Endodermal cell (in vitro differentiated cells): ENCODE measurements at regions not wholly inside any gene's neighbourhood (a gene's known extent, or its start where the extent isn't known, plus 50 kb on each side); places are given as distances from the start of the nearest gene placed in this dataset.

Experiments used
- DNase-seq: peaks from one replicate; pipeline ENCODE4 v3.0.0-alpha.2; 2017
- H3K27ac ChIP-seq: 2 replicates; pipeline ENCODE4 v1.5.1; 2013; ENCODE audit warnings: mild to moderate bottlenecking, low read depth, low read length, moderate library complexity
- H3K27me3 ChIP-seq: 2 replicates; pipeline ENCODE4 v1.6.1; 2013; ENCODE audit warnings: mild to moderate bottlenecking, low read length, moderate library complexity; ENCODE audit not compliant: insufficient read depth, control insufficient read depth, poor library complexity, severe bottlenecking
- H3K36me3 ChIP-seq: 2 replicates; pipeline ENCODE4 v1.7.0; 2013; ENCODE audit warnings: mild to moderate bottlenecking, low read length, moderate library complexity; ENCODE audit not compliant: control insufficient read depth, insufficient read depth
- H3K4me1 ChIP-seq: one replicate; pipeline ENCODE4 v1.7.0; 2013; ENCODE audit warnings: low read length; ENCODE audit not compliant: control insufficient read depth, insufficient read depth
- H3K4me3 ChIP-seq: 2 replicates; pipeline ENCODE4 v1.5.1; 2013; ENCODE audit warnings: mild to moderate bottlenecking, low read length, moderate library complexity
- H3K9ac ChIP-seq: 2 replicates; pipeline ENCODE4 v1.6.1; 2013; ENCODE audit warnings: mild to moderate bottlenecking, low read length, moderate library complexity; ENCODE audit not compliant: poor library complexity, severe bottlenecking; ENCODE audit errors: extremely low read depth
- H3K9me3 ChIP-seq: 2 replicates; pipeline ENCODE4 v1.6.1; 2013; ENCODE audit warnings: mild to moderate bottlenecking, low read length, moderate library complexity; ENCODE audit not compliant: control insufficient read depth
- H3K27ac Mint-ChIP-seq: 2 replicates; pipeline ENCODE4 v1.8.0; 2020; ENCODE audit warnings: mixed read lengths
- H3K27me3 Mint-ChIP-seq: 2 replicates; pipeline ENCODE4 v1.8.0; 2021; ENCODE audit warnings: mild to moderate bottlenecking, mixed read lengths; ENCODE audit not compliant: insufficient read depth
- H3K36me3 Mint-ChIP-seq: 2 replicates; pipeline ENCODE4 v1.8.0; 2020; ENCODE audit warnings: low read depth, mixed read lengths
- H3K4me1 Mint-ChIP-seq: 2 replicates; pipeline ENCODE4 v1.8.0; 2020; ENCODE audit warnings: mixed read lengths
- H3K4me3 Mint-ChIP-seq: 2 replicates; pipeline ENCODE4 v1.8.0; 2020; ENCODE audit warnings: mild to moderate bottlenecking, moderate library complexity, mixed read lengths
- H3K9me3 Mint-ChIP-seq: 2 replicates; pipeline ENCODE4 v1.8.0; 2020; ENCODE audit warnings: mild to moderate bottlenecking, mixed read lengths
- CTCF ChIP-seq: fragments of 200-600 bp; sonication (generic); conservative IDR thresholded peaks from 2 replicates; pipeline ENCODE4 v1.5.0; 2021; ENCODE audit warnings: antibody characterized with exemption, mild to moderate bottlenecking
- WGBS, 2 experiments: methylation state at CpG; one replicate each; pipeline versions ENCODE4 v1.1.5 to v1.1.7; 2013; ENCODE audit warnings: missing lambda C conversion rate in 2 of 2, mixed read lengths in 1 of 2; ENCODE audit not compliant: insufficient coverage in 1 of 2, insufficient read length in 1 of 2; 5-methylcytosine and 5-hydroxymethylcytosine counted together

DNA sequence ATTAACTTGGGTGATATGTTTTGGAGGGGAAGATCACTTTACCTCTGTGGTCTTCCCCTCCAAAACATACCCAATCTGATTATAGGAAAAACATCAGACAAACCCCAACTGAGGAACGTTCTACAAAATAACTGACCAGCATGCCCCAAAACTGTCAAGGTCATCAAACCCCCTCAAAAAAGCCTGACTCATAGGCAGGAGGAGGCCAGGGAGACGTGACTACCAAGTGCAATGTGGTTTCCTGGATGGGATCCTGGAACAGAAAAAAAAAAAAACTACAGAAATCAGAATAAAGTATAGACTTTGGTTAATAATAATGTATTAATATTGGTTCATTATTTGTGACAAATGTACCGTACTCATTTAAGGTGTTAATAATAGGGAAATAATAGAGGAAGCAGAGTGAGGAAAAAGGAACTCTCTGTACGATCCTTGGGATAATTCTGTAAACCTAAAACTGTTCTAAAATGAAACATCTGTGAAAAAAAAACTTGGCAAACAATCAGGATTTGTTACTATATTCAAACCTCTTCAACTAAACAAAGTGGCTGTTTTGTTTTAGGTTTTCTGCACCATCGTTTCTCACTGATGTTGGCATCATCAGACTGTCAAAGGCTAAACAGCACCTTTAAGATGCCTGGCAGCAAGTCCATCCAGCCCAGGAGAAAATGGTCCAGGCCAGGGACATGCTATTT lies 266.7 kb upstream of the SDK2 start:
- no peak for TF ChIP-seq CTCF
- Histone ChIP-seq H3K9me3 (no peaks in the 10 kb centered on the region), H3K9ac (no peak overlapping the region), H3K4me3 (no peak overlapping the region), H3K36me3 (no peaks in the 10 kb centered on the region), H3K27ac (no peak overlapping the region), H3K4me1 (no peaks in the 10 kb centered on the region), H3K27me3 (peaks cover 58% of the 10 kb centered on the region)
- 74 to 77% methylated on average over 2 to 5 of the region's 5 CpGs for WGBS, 2 experiments
- H3K9me3 Mint-ChIP-seq: peaks cover 5% of the 10 kb centered on the region
- peaks cover 90% of the 10 kb centered on the region for H3K27me3 Mint-ChIP-seq
- no peaks in the 10 kb centered on the region for H3K4me1 Mint-ChIP-seq
- no peak overlapping the region for H3K4me3 Mint-ChIP-seq
- H3K27ac Mint-ChIP-seq: no peak overlapping the region
- no peaks in the 10 kb centered on the region for H3K36me3 Mint-ChIP-seq
- DNase-seq: peak; percentile 22

DNA sequence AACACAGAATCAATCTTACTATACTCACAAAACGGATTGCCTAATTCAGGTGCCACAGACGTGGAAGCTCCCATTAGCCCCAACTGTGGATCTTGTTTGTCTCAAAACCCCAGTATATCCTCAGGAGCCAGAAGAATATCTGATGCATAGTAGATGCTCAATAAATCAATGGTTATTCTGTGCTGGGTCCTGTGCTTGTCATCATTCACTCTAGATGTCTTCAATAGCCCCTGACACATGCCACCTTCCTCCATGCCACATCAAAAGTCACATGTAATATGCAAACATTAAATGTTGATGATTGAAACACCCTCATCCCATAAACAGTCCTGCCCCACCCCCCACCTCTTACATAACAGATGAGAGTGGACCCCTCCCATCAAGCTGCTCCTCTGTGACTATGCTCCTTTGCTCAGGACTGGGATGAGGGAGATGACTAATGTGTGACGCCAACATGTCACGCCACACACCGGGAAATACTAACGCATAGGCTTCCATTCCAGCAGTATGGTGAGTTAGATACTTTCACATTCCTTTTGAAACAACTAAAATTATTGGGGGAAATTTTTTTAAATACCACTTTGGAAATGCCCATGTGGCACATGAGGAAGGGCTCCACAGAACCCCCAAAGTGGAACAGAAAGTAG lies 267.6 kb upstream of the SDK2 start:
- Mint-ChIP-seq H3K36me3 (no peaks in the 10 kb centered on the region), H3K9me3 (peaks cover 5% of the 10 kb centered on the region), H3K27ac (no peak overlapping the region), H3K4me1 (no peaks in the 10 kb centered on the region), H3K4me3 (no peak overlapping the region), H3K27me3 (peaks cover 84% of the 10 kb centered on the region)
- TF ChIP-seq CTCF: no peak
- WGBS, 2 experiments: 87 to 92% methylated on average over 6 of the region's 6 CpGs
- peaks cover 50% of the 10 kb centered on the region for H3K27me3 ChIP-seq
- peak; percentile 40 for DNase-seq
- no peak overlapping the region for H3K27ac ChIP-seq
- H3K36me3 ChIP-seq: no peaks in the 10 kb centered on the region
- no peak overlapping the region for H3K4me3 ChIP-seq
- no peak overlapping the region for H3K9ac ChIP-seq
- H3K9me3 ChIP-seq: no peaks in the 10 kb centered on the region
- H3K4me1 ChIP-seq: no peaks in the 10 kb centered on the region

- Histone ChIP-seq H3K27me3 (peaks cover 47% of the 10 kb centered on the region), H3K9ac (no peak overlapping the region), H3K4me3 (no peak overlapping the region), H3K36me3 (no peaks in the 10 kb centered on the region), H3K9me3 (no peaks in the 10 kb centered on the region), H3K4me1 (no peaks in the 10 kb centered on the region), H3K27ac (no peak overlapping the region)
- TF ChIP-seq CTCF: no peak
- no peaks in the 10 kb centered on the region for H3K4me1 Mint-ChIP-seq
- DNase-seq: no peak
- peaks cover 80% of the 10 kb centered on the region for H3K27me3 Mint-ChIP-seq
- WGBS, 2 experiments: 87 to 100% methylated on average over 1 of the region's 1 CpG
- H3K36me3 Mint-ChIP-seq: no peaks in the 10 kb centered on the region
- H3K27ac Mint-ChIP-seq: no peak overlapping the region
- no peak overlapping the region for H3K4me3 Mint-ChIP-seq
- peaks cover 5% of the 10 kb centered on the region for H3K9me3 Mint-ChIP-seq
Measured at GRCh38 chr17:73912373-73912746, 268.1 kb upstream of the SDK2 start.
